HepG2 (cell line): ENCODE measurements at regions not wholly inside any gene's neighbourhood (a gene's known extent, or its start where the extent isn't known, plus 50 kb on each side); places are given as distances from the start of the nearest gene placed in this dataset.

Source experiments
- ATAC-seq: fragments of 200-7000 bp; cut with Tn5 transposase; 3 replicates; pipeline ENCODE4 v1.9.1; 2020; ENCODE audit warnings: mild to moderate bottlenecking, moderate library complexity
- BruUV-seq: library from RNA; stranded (reverse); fragments of 400-500 nt; replicated peaks from 2 replicates; lab custom pipeline; 2021; lab: Mats Ljungman, UMichigan
- CTCF ChIA-PET: fragments of 300-600 bp; formaldehyde crosslinking; extraction: SDS; loops from one replicate; lab custom pipeline; 2021; ENCODE audit warnings: low total read pairs, inconsistent platforms, low intra/inter-chr PET ratio; lab: Yijun Ruan, JAX
- POLR2A ChIA-PET: fragments of 350-600 bp; sonication (Branson Sonifier 250); formaldehyde crosslinking; loops from one replicate; lab custom pipeline; 2020; ENCODE audit warnings: antibody characterized with exemption, inconsistent platforms; lab: Yijun Ruan, JAX
- DNase-seq: peaks from one replicate; pipeline ENCODE4 v3.0.0-alpha.2; 2015; ENCODE audit warnings: low spot score
- FAIRE-seq: peaks from 3 replicates; lab custom pipeline; 2011; peaks lifted over from hg19 to GRCh38; lab: Jason Lieb, UNC
- H2AFZ ChIP-seq: one replicate; pipeline ENCODE4 v1.6.1; 2011; ENCODE audit warnings: low read length, inconsistent platforms
- H3K27ac ChIP-seq: fragments of 300-600 bp; 3 replicates; pipeline ENCODE4 v1.8.0; 2011; ENCODE audit warnings: mixed run types, mild to moderate bottlenecking, mixed read lengths, low read length, inconsistent platforms; ENCODE audit not compliant: insufficient read depth; ENCODE audit errors: extremely low read length
- H3K27me3 ChIP-seq, 2 experiments: fragments of 200-600 bp in 1 of 2; 2 replicates in 1 of 2; 3 replicates in 1 of 2; pipeline versions ENCODE4 v1.6.0 to v1.8.0; 2011; ENCODE audit warnings: low read length in 2 of 2, mild to moderate bottlenecking in 2 of 2, moderate library complexity in 2 of 2, inconsistent platforms in 1 of 2; ENCODE audit not compliant: insufficient read depth in 2 of 2, control insufficient read depth in 1 of 2
- H3K36me3 ChIP-seq, 2 experiments: fragments of 200-600 bp in 1 of 2; replicated peaks in 1 of 2; 2 replicates in 1 of 2; 3 replicates in 1 of 2; pipeline versions ENCODE4 v1.5.1 to v1.8.0; 2011; ENCODE audit warnings: low read length in 2 of 2, inconsistent platforms in 1 of 2; ENCODE audit not compliant: insufficient read depth in 2 of 2, control insufficient read depth in 1 of 2
- H3K4me1 ChIP-seq: 2 replicates; pipeline ENCODE4 v1.5.1; 2012; ENCODE audit warnings: low read length, inconsistent platforms; ENCODE audit not compliant: insufficient read depth
- H3K4me2 ChIP-seq: 2 replicates; pipeline ENCODE4 v1.6.0; 2011; ENCODE audit warnings: low read depth, low read length, inconsistent platforms
- H3K4me3 ChIP-seq, 3 experiments: fragments of 200-600 bp in 1 of 3; sonication (generic), shearing (Covaris generic) in 1 of 3; replicated peaks in 1 of 3; 2 replicates each; pipeline ENCODE4 v1.5.1; 2011 to 2016; ENCODE audit warnings: low read length in 3 of 3, inconsistent platforms in 2 of 3, low read depth in 2 of 3, mild to moderate bottlenecking in 2 of 3, control low read depth in 1 of 3, mixed read lengths in 1 of 3; ENCODE audit not compliant: insufficient read depth in 1 of 3
- H3K79me2 ChIP-seq: one replicate; pipeline ENCODE4 v1.6.1; 2011; ENCODE audit warnings: low read length, inconsistent platforms; ENCODE audit not compliant: insufficient read depth
- H3K9ac ChIP-seq: 2 replicates; pipeline ENCODE4 v1.6.0; 2011; ENCODE audit warnings: mild to moderate bottlenecking, low read depth, low read length, inconsistent platforms; ENCODE audit not compliant: insufficient read depth
- H3K9me3 ChIP-seq: 2 replicates; pipeline ENCODE4 v1.5.1; 2012; ENCODE audit warnings: mild to moderate bottlenecking, low read length
- H4K20me1 ChIP-seq: 2 replicates; pipeline ENCODE4 v1.6.0; 2011; ENCODE audit warnings: inconsistent platforms, mild to moderate bottlenecking, low read length, moderate library complexity; ENCODE audit not compliant: insufficient read depth
- CCAR2 ChIP-seq: fragments of 200-400 bp; formaldehyde crosslinking; optimal IDR thresholded peaks from 2 replicates; pipeline ENCODE3; 2018; ENCODE audit warnings: low read depth, mild to moderate bottlenecking, low read length, moderate library complexity
- FOXA3 ChIP-seq: IDR thresholded peaks from 2 replicates; pipeline ENCODE4 v1.6.1; 2016; ENCODE audit warnings: missing genetic modification reagents, missing compliant biosample characterization
- HMGXB3 ChIP-seq: sonication (generic); formaldehyde crosslinking; IDR thresholded peaks from 2 replicates; pipeline ENCODE4 v1.4.0; 2020; ENCODE audit warnings: missing genetic modification reagents, borderline replicate concordance
- SNAI1 ChIP-seq: sonication (generic); formaldehyde crosslinking; IDR thresholded peaks from 2 replicates; pipeline ENCODE4 v1.5.0; 2020; ENCODE audit warnings: mild to moderate bottlenecking, missing genetic modification reagents, borderline replicate concordance
- SP1 ChIP-seq, 2 experiments: fragments of 450-650 bp in 1 of 2; sonication (generic) in 1 of 2; formaldehyde crosslinking in 1 of 2; IDR thresholded peaks; 2 replicates each; pipeline versions ENCODE4 v1.4.0 to v1.6.1; 2016 to 2020; ENCODE audit warnings: missing genetic modification reagents in 1 of 2
- XRCC5 ChIP-seq: fragments of 200-400 bp; formaldehyde crosslinking; optimal IDR thresholded peaks from 2 replicates; pipeline ENCODE3; 2017; ENCODE audit warnings: mild to moderate bottlenecking, low read length
- ZBTB10 ChIP-seq: sonication (generic); formaldehyde crosslinking; IDR thresholded peaks from 2 replicates; pipeline ENCODE4 v1.4.0; 2020; ENCODE audit warnings: missing genetic modification reagents, borderline replicate concordance
- ZMYM3 ChIP-seq: sonication (generic); formaldehyde crosslinking; IDR thresholded peaks from 2 replicates; pipeline ENCODE4 v1.5.1; 2020; ENCODE audit warnings: mild to moderate bottlenecking, missing genetic modification reagents
- ZNF296 ChIP-seq: sonication (generic); formaldehyde crosslinking; conservative IDR thresholded peaks from 2 replicates; pipeline ENCODE4 v1.5.0; 2020; ENCODE audit warnings: mild to moderate bottlenecking, missing genetic modification reagents
- ZNF30 ChIP-seq: sonication (generic); formaldehyde crosslinking; IDR thresholded peaks from 2 replicates; pipeline ENCODE4 v1.5.0; 2020; ENCODE audit warnings: mild to moderate bottlenecking, missing genetic modification reagents
- ZNF446 ChIP-seq: sonication (generic); formaldehyde crosslinking; IDR thresholded peaks from 2 replicates; pipeline ENCODE4 v1.5.0; 2020; ENCODE audit warnings: mild to moderate bottlenecking, missing genetic modification reagents
- ZNF503 ChIP-seq: sonication (generic); formaldehyde crosslinking; IDR thresholded peaks from 2 replicates; pipeline ENCODE4 v1.4.0; 2020; ENCODE audit warnings: missing genetic modification reagents
- ZNF550 ChIP-seq: sonication (generic); formaldehyde crosslinking; IDR thresholded peaks from 2 replicates; pipeline ENCODE4 v1.4.0; 2020; ENCODE audit warnings: mild to moderate bottlenecking, missing genetic modification reagents, borderline replicate concordance
- ZNF749 ChIP-seq: sonication (generic); formaldehyde crosslinking; IDR thresholded peaks from 2 replicates; pipeline ENCODE4 v1.8.0; 2022; ENCODE audit warnings: mild to moderate bottlenecking, missing genetic modification reagents, moderate library complexity, borderline replicate concordance
- ZNF883 ChIP-seq: sonication (generic); formaldehyde crosslinking; IDR thresholded peaks from 2 replicates; pipeline ENCODE4 v1.5.1; 2020; ENCODE audit warnings: mild to moderate bottlenecking, missing genetic modification reagents; ENCODE audit errors: not compliant biosample characterization
- WGBS: methylation state at CpG from one replicate; pipeline ENCODE4 v1.1.6; 2017; ENCODE audit warnings: low lambda C conversion rate; 5-methylcytosine and 5-hydroxymethylcytosine counted together
- in situ Hi-C: cut with HindIII; loops from 2 replicates; pipeline ENCODE4 v1.10.0; 2017; ENCODE audit warnings: low pct_unique_long_range_greater_than_20kb; ENCODE audit not compliant: extremely low pct_ligation_motif_present
- intact Hi-C: fragments of 100-400 bp; cut with micrococcal nuclease; formaldehyde crosslinking; loops from one replicate; pipeline ENCODE4 v1.10.0; 2022; ENCODE audit not compliant: unreplicated experiment

- TF ChIP-seq HMGXB3 (CRISPR knock-in tag) (no peak), ZNF503 (CRISPR knock-in tag) (no peak), SNAI1 (no peak), ZNF550 (CRISPR knock-in tag) (no peak), ZNF30 (CRISPR knock-in tag) (no peak), SP1 (IDR thresholded peaks at IDR 0.05) (no peak), SP1 (CRISPR knock-in tag; IDR thresholded peaks at IDR 0.05) (no peak), CCAR2 (no peak)
Observed at GRCh38 chr6:137372532-137372931, 121.7 kb downstream of the OLIG3 start (continued).

GRCh38 chr6:137371634-137372016 is 122.6 kb downstream of the OLIG3 start:
- no peak overlapping the region for H3K4me2 ChIP-seq
- no peaks in the 10 kb centered on the region for H3K27me3 ChIP-seq
- no peaks in the 10 kb centered on the region for H3K79me2 ChIP-seq
- no TSS peak for BruUV-seq
- no peak overlapping the region for H3K27ac ChIP-seq
- ChIA-PET POLR2A (no interaction called here), CTCF (interaction anchor here (1.1 kb wide), 1 partner anchor 100 kb away, joined by 3 read pairs; no protein-coding TSS in a partner anchor)
- TF ChIP-seq FOXA3 (CRISPR knock-in tag) (no peak), ZNF883 (CRISPR knock-in tag) (no peak), ZNF296 (CRISPR knock-in tag) (no peak), ZNF446 (CRISPR knock-in tag) (no peak), XRCC5 (no peak), ZMYM3 (CRISPR knock-in tag) (no peak), ZBTB10 (no peak), ZNF749 (CRISPR knock-in tag) (no peak)
- intact Hi-C loops (no loop called here), in situ Hi-C loops (no loop called here)
- no peak overlapping the region for H3K9ac ChIP-seq
- 84% methylated on average over 4 of the region's 4 CpGs for WGBS
- no peaks in the 10 kb centered on the region for H4K20me1 ChIP-seq
- no peak overlapping the region for H2AFZ ChIP-seq
- FAIRE-seq (no peak), DNase-seq (no peak), ATAC-seq (no peak)
- H3K36me3 ChIP-seq = no peaks in the 10 kb centered on the region
- peaks cover 27% of the 10 kb centered on the region for H3K4me1 ChIP-seq
- H3K4me3 ChIP-seq = no peak overlapping the region
- H3K9me3 ChIP-seq = no peaks in the 10 kb centered on the region
